Smooth muscle cell (in vitro differentiated cells): ENCODE measurements at regions not wholly inside any gene's neighbourhood (a gene's known extent, or its start where the extent isn't known, plus 50 kb on each side); places are given as distances from the start of the nearest gene placed in this dataset.
A peak's percentile ranks its signal among the peaks of the same experiment; 100 is the strongest.

Source experiments
- DNase-seq: peaks from one replicate; lab custom pipeline; 2025; ENCODE audit not compliant: unreplicated experiment; lab: John Stamatoyannopoulos, UW
- H2AFZ ChIP-seq: fragments of 200-600 bp; sonication (generic); 2 replicates; pipeline ENCODE4 v1.6.0; 2016; ENCODE audit warnings: antibody characterized with exemption, low read depth, mild to moderate bottlenecking
- H3F3A ChIP-seq: fragments of 200-600 bp; sonication (generic); 2 replicates; pipeline ENCODE4 v1.6.0; 2017; ENCODE audit warnings: antibody characterized with exemption, low read depth
- H3K27ac ChIP-seq: fragments of 200-600 bp; sonication (generic); 2 replicates; pipeline ENCODE4 v1.5.1; 2016; ENCODE audit warnings: low read depth, mild to moderate bottlenecking
- H3K27me3 ChIP-seq: fragments of 200-600 bp; sonication (generic); 2 replicates; pipeline ENCODE4 v1.6.1; 2016; ENCODE audit warnings: low read depth, mild to moderate bottlenecking
- H3K36me3 ChIP-seq: fragments of 200-600 bp; sonication (generic); 2 replicates; pipeline ENCODE4 v1.5.1; 2016; ENCODE audit warnings: low read depth
- H3K4me1 ChIP-seq: fragments of 200-600 bp; sonication (generic); 2 replicates; pipeline ENCODE4 v1.5.1; 2016; ENCODE audit warnings: low read depth
- H3K4me2 ChIP-seq: fragments of 200-600 bp; sonication (generic); 2 replicates; pipeline ENCODE4 v1.6.0; 2016; ENCODE audit warnings: mild to moderate bottlenecking
- H3K4me3 ChIP-seq: fragments of 200-600 bp; sonication (generic); 2 replicates; pipeline ENCODE4 v1.5.1; 2016; ENCODE audit warnings: mild to moderate bottlenecking
- H3K79me2 ChIP-seq: fragments of 200-600 bp; sonication (generic); 2 replicates; pipeline ENCODE4 v1.6.0; 2016; ENCODE audit warnings: low read depth, mild to moderate bottlenecking
- H3K9ac ChIP-seq: fragments of 200-600 bp; sonication (generic); 2 replicates; pipeline ENCODE4 v1.6.0; 2016; ENCODE audit warnings: low read depth
- H3K9me3 ChIP-seq: fragments of 200-600 bp; sonication (generic); replicated peaks from 2 replicates; pipeline ENCODE4 v1.5.1; 2016; ENCODE audit warnings: low read depth
- H4K20me1 ChIP-seq: fragments of 200-600 bp; sonication (generic); 2 replicates; pipeline ENCODE4 v1.6.0; 2016; ENCODE audit warnings: low read depth
- CTCF ChIP-seq: fragments of 200-600 bp; sonication (generic); IDR thresholded peaks from 2 replicates; pipeline ENCODE4 v1.5.1; 2017; ENCODE audit warnings: borderline replicate concordance, mild to moderate bottlenecking, antibody characterized with exemption; ENCODE audit not compliant: insufficient read depth, poor library complexity, severe bottlenecking
- WGBS: methylation state at CpG from one replicate; pipeline ENCODE4 v1.1.7; 2016; ENCODE audit warnings: low lambda C conversion rate; 5-methylcytosine and 5-hydroxymethylcytosine counted together

- H3K4me3 ChIP-seq = no peak overlapping the region
- peak overlapping the region; percentile 77 for H2AFZ ChIP-seq
- H3K9ac ChIP-seq = no peak overlapping the region
- H3K36me3 ChIP-seq = no peaks in the 10 kb centered on the region
- H3F3A ChIP-seq = no peaks in the 10 kb centered on the region
- no peaks in the 10 kb centered on the region for H3K27me3 ChIP-seq
- TF ChIP-seq CTCF = no peak
- H3K4me2 ChIP-seq = no peak overlapping the region
- H3K9me3 ChIP-seq = no peaks in the 10 kb centered on the region
- WGBS = 54% methylated on average over 2 of the region's 2 CpGs
- H4K20me1 ChIP-seq = no peaks in the 10 kb centered on the region
- no peaks in the 10 kb centered on the region for H3K4me1 ChIP-seq
- no peaks in the 10 kb centered on the region for H3K79me2 ChIP-seq
- DNase-seq = no peak
- no peak overlapping the region for H3K27ac ChIP-seq
Observed at GRCh38 chr13:22387899-22388298, 717.0 kb downstream of the FGF9 start.

GRCh38 chr13:22399801-22400420 is 729.0 kb downstream of the FGF9 start:
- 39% methylated on average over 2 of the region's 2 CpGs for WGBS
- TF ChIP-seq CTCF = no peak
- no peak overlapping the region for H2AFZ ChIP-seq
- H3K27ac ChIP-seq = no peak overlapping the region
- H3K79me2 ChIP-seq = no peaks in the 10 kb centered on the region
- no peaks in the 10 kb centered on the region for H4K20me1 ChIP-seq
- H3K9me3 ChIP-seq = no peaks in the 10 kb centered on the region
- no peak overlapping the region for H3K4me2 ChIP-seq
- no peaks in the 10 kb centered on the region for H3K27me3 ChIP-seq
- H3K4me3 ChIP-seq = no peak overlapping the region
- no peaks in the 10 kb centered on the region for H3K36me3 ChIP-seq
- no peaks in the 10 kb centered on the region for H3F3A ChIP-seq
- H3K4me1 ChIP-seq = peaks cover 15% of the 10 kb centered on the region
- H3K9ac ChIP-seq = no peak overlapping the region
- no peak for DNase-seq

GRCh38 chr13:22402682-22403081 is 731.8 kb downstream of the FGF9 start:
- Histone ChIP-seq H3K9ac (no peak overlapping the region), H3K4me3 (no peak overlapping the region), H3K4me1 (peaks cover 16% of the 10 kb centered on the region), H3K9me3 (no peaks in the 10 kb centered on the region), H3F3A (no peaks in the 10 kb centered on the region), H2AFZ (no peak overlapping the region), H4K20me1 (no peaks in the 10 kb centered on the region), H3K27me3 (no peaks in the 10 kb centered on the region), H3K79me2 (no peaks in the 10 kb centered on the region), H3K36me3 (no peaks in the 10 kb centered on the region), H3K27ac (no peak overlapping the region), H3K4me2 (no peak overlapping the region)
- DNase-seq = no peak
- 97% methylated on average over 4 of the region's 4 CpGs for WGBS
- TF ChIP-seq CTCF = no peak

- Histone ChIP-seq H4K20me1 (no peaks in the 10 kb centered on the region), H3K36me3 (no peaks in the 10 kb centered on the region), H3K4me2 (no peak overlapping the region), H3K27me3 (no peaks in the 10 kb centered on the region), H3K4me3 (no peak overlapping the region), H3K4me1 (peaks cover 16% of the 10 kb centered on the region), H2AFZ (no peak overlapping the region), H3K79me2 (no peaks in the 10 kb centered on the region), H3K9me3 (no peaks in the 10 kb centered on the region), H3F3A (no peaks in the 10 kb centered on the region), H3K9ac (no peak overlapping the region), H3K27ac (no peak overlapping the region)
- 72% methylated on average over 6 of the region's 6 CpGs for WGBS
- DNase-seq = no peak
- no peak for TF ChIP-seq CTCF
Observed at GRCh38 chr13:22403144-22403543, 732.3 kb downstream of the FGF9 start.
